Liver (tissue), 8 donors: ENCODE measurements at regions not wholly inside any gene's neighbourhood (a gene's known extent, or its start where the extent isn't known, plus 50 kb on each side); places are given as distances from the start of the nearest gene placed in this dataset.

Source experiments
- DNase-seq: peaks from one replicate; pipeline ENCODE4 v3.0.0-alpha.2; 2017; ENCODE audit warnings: low spot score
- H3K27ac ChIP-seq, 2 donors: one replicate each; pipeline ENCODE4 v1.7.0; 2013; ENCODE audit warnings: inconsistent platforms in 2 of 2, low read length in 2 of 2, control low read depth in 1 of 2, low read depth in 1 of 2, mild to moderate bottlenecking in 1 of 2
- H3K27me3 ChIP-seq, 4 donors: one replicate each; pipeline versions ENCODE4 v1.6.1 to v1.7.0; 2013; ENCODE audit warnings: low read length in 3 of 4, inconsistent platforms in 1 of 4, mild to moderate bottlenecking in 1 of 4, moderate library complexity in 1 of 4; ENCODE audit not compliant: control insufficient read depth in 4 of 4, insufficient read depth in 4 of 4
- H3K36me3 ChIP-seq, 4 donors: one replicate each; pipeline versions ENCODE4 v1.6.1 to v1.7.0; 2013; ENCODE audit warnings: low read length in 3 of 4, mild to moderate bottlenecking in 3 of 4, low read depth in 1 of 4, moderate library complexity in 1 of 4; ENCODE audit not compliant: control insufficient read depth in 4 of 4, insufficient read depth in 3 of 4
- H3K4me1 ChIP-seq, 4 donors: one replicate each; pipeline versions ENCODE4 v1.6.1 to v1.7.0; 2013; ENCODE audit warnings: low read length in 3 of 4, mild to moderate bottlenecking in 3 of 4, moderate library complexity in 1 of 4; ENCODE audit not compliant: control insufficient read depth in 4 of 4, insufficient read depth in 4 of 4
- H3K4me3 ChIP-seq, 3 donors: one replicate each; pipeline versions ENCODE4 v1.6.1 to v1.7.0; 2013; ENCODE audit warnings: low read length in 3 of 3, control low read depth in 1 of 3, low read depth in 1 of 3, mild to moderate bottlenecking in 1 of 3
- H3K9ac ChIP-seq, 2 donors: one replicate each; pipeline ENCODE4 v1.7.0; 2013; ENCODE audit warnings: low read length in 2 of 2, mild to moderate bottlenecking in 2 of 2, moderate library complexity in 2 of 2, control low read depth in 1 of 2, low read depth in 1 of 2
- H3K9me3 ChIP-seq, 4 donors: one replicate each; pipeline versions ENCODE4 v1.6.1 to v1.7.0; 2013; ENCODE audit warnings: low read length in 3 of 4; ENCODE audit not compliant: control insufficient read depth in 4 of 4
- CTCF ChIP-seq: fragments of 150-350 bp; IDR thresholded peaks from 2 replicates; pipeline ENCODE4 v1.5.1; 2017; ENCODE audit warnings: improper control_type of control experiment, low read depth, low read length; ENCODE audit not compliant: missing input control
- EGR1 ChIP-seq, 2 donors: IDR thresholded peaks; 2 replicates each; pipeline ENCODE4 v1.6.1; 2016 to 2018; ENCODE audit warnings: antibody characterized with exemption in 2 of 2, low read depth in 2 of 2
- FOXA1 ChIP-seq: IDR thresholded peaks from 2 replicates; pipeline ENCODE4 v1.6.1; 2016; ENCODE audit warnings: antibody characterized with exemption
- FOXA2 ChIP-seq: IDR thresholded peaks from 2 replicates; pipeline ENCODE4 v1.6.1; 2016; ENCODE audit warnings: antibody characterized with exemption
- GABPA ChIP-seq, 2 donors: IDR thresholded peaks in 1 of 2; conservative IDR thresholded peaks in 1 of 2; 2 replicates each; pipeline ENCODE4 v1.6.1; 2016; ENCODE audit warnings: antibody characterized with exemption in 2 of 2, mild to moderate bottlenecking in 1 of 2, moderate library complexity in 1 of 2
- HNF4G ChIP-seq: IDR thresholded peaks from 2 replicates; pipeline ENCODE4 v1.6.1; 2016; ENCODE audit warnings: antibody characterized with exemption
- MAX ChIP-seq: IDR thresholded peaks from 2 replicates; pipeline ENCODE4 v1.6.1; 2016; ENCODE audit warnings: antibody characterized with exemption
- NR2F2 ChIP-seq: IDR thresholded peaks from 2 replicates; pipeline ENCODE4 v1.6.1; 2016; ENCODE audit warnings: antibody characterized with exemption
- RAD21 ChIP-seq, 2 donors: IDR thresholded peaks; 2 replicates each; pipeline ENCODE4 v1.6.1; 2016; ENCODE audit warnings: antibody characterized with exemption in 2 of 2, mild to moderate bottlenecking in 2 of 2
- RXRA ChIP-seq, 2 donors: IDR thresholded peaks; 2 replicates each; pipeline ENCODE4 v1.6.1; 2017 to 2018; ENCODE audit warnings: antibody characterized with exemption in 2 of 2, mild to moderate bottlenecking in 1 of 2
- SP1 ChIP-seq: IDR thresholded peaks from 2 replicates; pipeline ENCODE4 v1.6.1; 2018; ENCODE audit warnings: antibody characterized with exemption, mild to moderate bottlenecking
- TAF1 ChIP-seq: conservative IDR thresholded peaks from 2 replicates; pipeline ENCODE4 v1.6.1; 2016; ENCODE audit warnings: antibody characterized with exemption, mild to moderate bottlenecking
- YY1 ChIP-seq: IDR thresholded peaks from 2 replicates; pipeline ENCODE4 v1.6.1; 2016; ENCODE audit warnings: antibody characterized with exemption, mild to moderate bottlenecking
- ZBTB33 ChIP-seq: IDR thresholded peaks from 2 replicates; pipeline ENCODE4 v1.6.1; 2016; ENCODE audit warnings: antibody characterized with exemption
- WGBS: extraction: QIAGEN DNeasy Blood & Tissue Kit; methylation state at CpG from one replicate; pipeline ENCODE4 v1.1.7; 2013; 5-methylcytosine and 5-hydroxymethylcytosine counted together
- donor health status: healthy.
- donor health status: healthy.
- donor health status: healthy.
- donor health status: healthy.
- donor health status: healthy.

GRCh38 chr3:157956176-157956575 lies 150.0 kb downstream of the SHOX2 start:
- Histone ChIP-seq H3K4me3 (no peak overlapping the region), H3K27me3 (peaks cover 0 to 6% (median 0%) of the 10 kb centered on the region in 4 donors), H3K4me1 (no peaks in the 10 kb centered on the region), H3K36me3 (no peaks in the 10 kb centered on the region), H3K9me3 (no peaks in the 10 kb centered on the region), H3K9ac (no peak overlapping the region), H3K27ac (no peak overlapping the region)
- TF ChIP-seq SP1 (no peak), MAX (no peak), HNF4G (no peak), TAF1 (no peak), CTCF (no peak), NR2F2 (no peak), RXRA (IDR thresholded peaks at IDR 0.05) (no peak), FOXA2 (no peak), GABPA (IDR thresholded peaks at IDR 0.05 in 1 of 2, conservative IDR thresholded peaks at IDR 0.05 in 1 of 2) (no peak)
- 83% methylated on average over 4 of the region's 4 CpGs for WGBS
- DNase-seq, result no peak

- no peak for TF ChIP-seq FOXA1
- no peak for DNase-seq
- Histone ChIP-seq H3K9ac (no peak overlapping the region), H3K27ac (no peak overlapping the region), H3K36me3 (no peaks in the 10 kb centered on the region), H3K4me1 (no peaks in the 10 kb centered on the region), H3K4me3 (no peak overlapping the region), H3K27me3 (peaks cover 0 to 6% (median 0%) of the 10 kb centered on the region in 4 donors), H3K9me3 (no peaks in the 10 kb centered on the region)
- 48% methylated on average over 2 of the region's 2 CpGs for WGBS
These were observed 152.7 kb downstream of the SHOX2 start for GRCh38 chr3:157953565-157953964.

- 44% methylated on average over 5 of the region's 5 CpGs for WGBS
These were observed 157.4 kb downstream of the SHOX2 start for GRCh38 chr3:157948605-157949383.

More at GRCh38 chr3:157948605-157949383, 157.4 kb downstream of the SHOX2 start:
- Histone ChIP-seq H3K36me3 (no peaks in the 10 kb centered on the region), H3K27ac (no peak overlapping the region), H3K4me1 (no peaks in the 10 kb centered on the region), H3K4me3 (no peak overlapping the region), H3K9ac (no peak overlapping the region), H3K9me3 (no peaks in the 10 kb centered on the region), H3K27me3 (peaks cover 0 to 6% (median 0%) of the 10 kb centered on the region in 4 donors)
- TF ChIP-seq FOXA2 (no peak), RAD21 (IDR thresholded peaks at IDR 0.05) (no peak), YY1 (no peak), ZBTB33 (no peak), EGR1 (IDR thresholded peaks at IDR 0.05; ENCODE audit: low read depth in 2 of 2) (no peak), RXRA (IDR thresholded peaks at IDR 0.05) (no peak), SP1 (no peak), GABPA (IDR thresholded peaks at IDR 0.05 in 1 of 2, conservative IDR thresholded peaks at IDR 0.05 in 1 of 2) (no peak)
- no peak for DNase-seq
